DMS79 treated with DMSO at 0.1 percent for 48 hours (cell line): ENCODE measurements at regions not wholly inside any gene's neighbourhood (a gene's known extent, or its start where the extent isn't known, plus 50 kb on each side); places are given as distances from the start of the nearest gene placed in this dataset.
A peak's percentile ranks its signal among the peaks of the same experiment; 100 is the strongest.

ENCODE experiments used
- DNase-seq: peaks from one replicate; lab custom pipeline; 2025; lab: John Stamatoyannopoulos, UW

DNA sequence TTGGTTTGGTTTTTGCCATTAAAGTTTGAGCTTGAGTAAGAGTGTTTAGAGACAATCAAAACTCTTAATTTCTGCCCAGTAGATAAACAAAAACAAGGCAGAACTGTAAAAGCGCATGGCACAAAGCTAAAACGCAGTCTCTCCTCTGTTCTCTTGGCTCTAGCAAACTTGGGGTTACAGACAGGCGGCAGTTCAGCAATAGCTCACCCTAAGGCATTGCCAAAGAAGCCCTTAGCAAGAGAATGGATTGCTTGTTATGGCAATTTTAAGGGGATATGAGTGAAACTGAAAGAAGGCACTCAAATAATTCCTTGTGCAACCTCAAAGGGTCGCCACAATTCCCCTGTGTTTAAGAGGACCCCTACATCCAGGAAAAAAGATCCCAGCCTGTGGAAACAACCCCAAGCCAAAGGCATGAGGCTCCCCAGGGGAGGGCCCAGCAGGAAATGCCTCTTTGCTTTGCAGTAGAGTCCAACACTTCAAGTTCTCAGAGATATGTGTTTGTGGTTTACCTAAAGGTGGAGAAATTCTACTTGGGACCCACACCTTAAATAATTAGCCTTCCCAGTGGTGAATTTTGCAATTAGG lies 317.0 kb upstream of the MPDZ start:
- DNase-seq = no peak

DNA sequence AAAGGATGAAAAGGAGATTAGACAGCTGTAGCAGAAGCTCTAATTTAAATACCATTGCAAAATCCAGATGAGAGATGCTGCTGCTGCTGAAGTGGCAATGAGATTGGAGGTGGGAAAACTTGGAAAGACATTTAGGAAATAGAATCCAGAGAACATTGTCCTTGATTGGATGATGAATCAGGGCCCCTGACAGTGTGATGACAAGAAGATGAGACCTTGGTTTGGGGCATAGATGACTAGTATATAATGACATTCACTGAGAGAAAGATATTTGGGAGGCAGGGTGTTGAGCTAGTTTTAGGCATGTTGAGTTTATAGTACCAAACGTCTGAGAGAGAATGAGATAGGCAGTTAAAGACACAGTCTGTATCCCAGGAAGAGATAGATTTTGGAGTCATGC lies 311.5 kb upstream of the MPDZ start:
- no peak for DNase-seq

DNA sequence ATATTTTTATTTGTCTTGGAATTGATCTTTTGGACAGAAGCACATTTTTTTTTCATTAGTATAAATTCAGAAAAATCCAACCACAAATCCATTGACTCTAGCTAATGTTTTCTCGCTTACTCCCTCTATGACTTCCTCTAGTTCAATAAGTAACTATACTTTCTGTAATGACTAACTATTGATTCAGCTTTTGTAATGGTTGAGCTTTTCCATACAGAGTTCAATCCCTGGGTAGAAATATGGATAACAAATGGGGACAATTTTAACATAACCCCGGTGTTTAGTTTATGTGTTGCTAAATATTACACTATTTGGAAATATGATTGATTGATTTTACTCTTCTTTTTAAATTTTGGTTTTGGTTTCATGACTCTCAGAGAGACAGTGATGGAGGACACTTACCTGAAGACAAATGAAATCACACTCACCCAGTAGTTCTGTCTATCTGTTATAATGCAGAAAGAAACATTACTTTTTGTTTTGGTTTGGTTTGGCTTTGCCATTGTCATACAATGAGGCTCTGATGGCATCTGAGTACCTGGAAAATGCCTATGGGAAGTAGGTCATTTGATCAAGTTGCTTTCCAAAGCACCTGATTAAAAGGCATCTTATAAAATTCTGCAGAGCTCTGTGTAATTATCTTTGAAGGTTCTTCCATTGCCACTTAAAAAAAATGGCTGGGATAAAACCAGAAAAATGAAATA lies 309.7 kb upstream of the MPDZ start:
- DNase-seq = no peak

DNA sequence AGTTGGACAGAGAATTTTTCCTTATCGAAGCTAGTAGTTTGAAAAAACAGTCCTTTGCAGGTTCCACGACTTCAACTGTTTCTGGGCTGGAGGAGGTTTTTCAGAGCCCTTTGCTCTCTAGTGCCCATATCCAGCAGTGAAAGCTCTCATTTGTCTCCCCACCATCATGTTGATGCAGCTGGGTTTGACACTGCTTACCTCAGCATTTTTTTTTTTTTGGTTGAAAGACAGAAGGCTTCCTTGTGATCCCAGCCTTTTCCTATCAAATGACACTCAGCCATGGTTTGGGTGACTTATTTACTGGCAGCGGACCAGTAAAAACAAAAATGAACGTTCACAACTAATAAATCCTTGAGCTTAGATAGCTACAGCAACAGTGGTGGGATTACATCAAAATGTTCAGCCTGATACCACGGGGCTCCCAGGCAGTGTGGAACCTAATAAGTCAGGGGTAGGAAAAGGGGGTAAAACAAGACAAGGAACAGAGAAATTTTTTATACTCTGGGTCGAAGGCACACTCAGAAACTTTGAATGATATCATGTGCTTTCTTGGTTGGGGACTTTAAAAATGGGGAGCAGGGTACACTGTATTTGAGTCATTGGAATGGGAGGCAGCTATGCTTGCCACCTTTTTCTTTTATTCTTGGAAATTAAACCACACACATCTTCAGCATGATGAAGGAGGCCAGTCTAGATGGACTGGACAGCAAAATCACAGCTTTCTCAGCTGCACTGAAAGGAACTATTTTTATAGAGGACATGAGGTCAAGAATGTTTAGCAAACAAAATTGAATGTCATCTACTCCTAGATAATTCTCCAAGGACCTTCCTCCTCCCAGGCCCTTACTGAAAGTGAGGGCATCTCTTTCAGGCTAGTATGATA lies 308.9 kb upstream of the MPDZ start:
- no peak for DNase-seq

DNA sequence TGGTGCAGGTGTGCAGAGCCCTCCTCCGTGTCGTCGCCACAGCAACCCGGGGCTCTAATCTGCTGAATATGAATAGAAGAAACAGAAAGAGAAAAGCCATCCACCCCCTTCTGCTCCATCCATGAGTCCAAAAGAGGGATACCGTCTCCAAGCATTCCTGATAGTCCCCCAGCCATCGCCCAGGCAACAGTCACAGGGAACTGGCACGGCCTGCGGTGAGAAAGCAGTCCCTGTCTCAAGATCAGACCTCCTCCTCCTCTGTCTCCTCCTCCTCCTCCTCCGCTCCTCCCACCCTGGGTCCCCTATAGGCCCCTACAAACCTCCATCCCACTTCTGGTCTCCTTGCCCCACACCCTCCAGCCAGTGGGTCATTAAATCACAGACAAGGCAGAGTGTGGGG lies 308.1 kb upstream of the MPDZ start:
- no peak for DNase-seq

DNA sequence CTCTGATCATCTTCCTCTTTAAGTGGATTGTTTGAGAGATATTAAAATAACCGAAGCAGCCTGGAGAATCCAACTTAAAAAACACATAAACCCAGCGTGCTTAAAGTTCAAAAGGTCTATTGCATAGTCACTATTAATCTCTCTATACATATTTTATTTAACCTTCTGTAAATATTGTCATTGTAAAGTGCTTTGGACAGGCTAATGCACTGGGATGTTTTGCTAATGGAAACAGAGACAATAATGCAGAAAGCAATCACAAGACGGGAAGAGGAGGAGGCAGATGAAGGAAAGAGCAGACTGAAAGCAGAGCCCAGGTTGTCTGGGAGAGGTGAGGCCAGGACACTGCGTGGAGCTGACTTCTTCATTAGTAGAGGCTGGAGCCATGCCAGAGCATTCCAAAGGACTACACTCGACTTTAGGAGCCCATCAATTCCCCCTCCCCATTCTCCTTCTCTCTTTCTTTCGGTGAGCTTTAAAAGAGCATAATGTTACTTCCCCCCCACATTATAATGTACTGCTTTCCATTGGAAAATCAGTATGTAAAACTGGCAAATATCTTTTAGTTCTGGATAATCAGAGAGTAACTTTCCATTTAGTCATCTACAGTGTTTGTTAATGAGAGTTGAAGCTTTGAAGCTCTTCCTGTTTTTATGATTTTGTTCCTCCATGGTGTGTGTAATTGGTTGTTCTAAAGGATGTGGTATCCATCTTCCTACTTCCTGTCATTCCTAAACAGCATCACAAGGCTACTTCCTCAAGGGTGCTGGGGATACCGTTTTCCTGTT lies 307.3 kb upstream of the MPDZ start:
- DNase-seq = no peak

DNA sequence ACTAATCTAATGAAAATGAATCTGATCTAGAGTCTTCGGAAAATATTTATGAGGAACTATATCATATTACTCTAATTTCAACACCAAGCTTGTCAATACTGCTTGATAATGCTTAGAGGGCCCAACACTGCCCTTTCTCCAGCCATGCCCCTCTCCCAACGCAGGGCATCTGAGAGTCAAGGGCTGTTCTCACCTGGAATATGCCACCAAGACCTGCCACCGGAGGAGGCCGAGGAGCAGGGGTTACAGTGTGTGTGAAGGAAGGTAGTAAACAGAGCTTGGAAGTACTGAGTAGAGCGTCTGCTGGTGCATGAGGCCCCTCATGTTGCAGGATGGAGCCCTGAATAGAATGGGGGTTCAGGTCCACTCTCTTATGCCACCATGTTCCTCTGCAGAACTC lies 301.3 kb upstream of the MPDZ start:
- no peak for DNase-seq

DNA sequence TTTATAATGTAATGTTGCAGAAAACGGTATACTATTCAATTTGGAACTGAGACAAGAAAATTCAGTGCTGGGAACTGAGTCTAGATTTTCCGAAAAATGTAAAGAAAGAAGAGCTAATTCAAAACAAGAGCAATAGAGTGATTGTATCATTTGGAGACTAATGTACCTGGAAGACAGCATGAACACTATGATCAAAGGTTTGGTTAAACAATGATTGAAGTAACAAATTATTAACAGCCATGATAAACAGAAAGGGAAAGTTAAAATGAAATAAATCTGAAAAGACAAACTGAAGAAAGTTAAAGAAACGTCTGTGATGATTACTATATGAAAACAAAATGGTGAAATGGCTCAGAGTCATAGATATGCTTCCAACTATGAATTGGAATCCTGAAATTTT lies 300.6 kb upstream of the MPDZ start:
- DNase-seq = no peak

DNA sequence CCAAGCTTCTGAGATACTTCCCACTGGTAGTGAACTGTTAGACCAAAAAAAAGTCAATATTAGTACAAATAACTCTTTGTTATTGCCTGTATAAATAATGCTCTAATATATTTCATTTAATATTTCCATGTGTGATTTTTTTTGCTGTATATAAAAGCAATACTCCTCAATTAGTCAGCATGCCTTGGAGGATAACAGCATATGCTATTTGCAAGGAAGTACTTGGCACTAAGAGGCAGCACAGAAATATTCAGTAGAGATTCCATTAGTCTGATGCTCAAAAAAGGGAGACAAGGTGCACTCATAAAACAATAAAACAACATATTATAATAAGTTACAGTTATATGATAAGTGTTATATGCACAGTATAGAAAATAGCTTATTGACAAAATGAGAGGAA lies 296.6 kb upstream of the MPDZ start:
- no peak for DNase-seq

DNA sequence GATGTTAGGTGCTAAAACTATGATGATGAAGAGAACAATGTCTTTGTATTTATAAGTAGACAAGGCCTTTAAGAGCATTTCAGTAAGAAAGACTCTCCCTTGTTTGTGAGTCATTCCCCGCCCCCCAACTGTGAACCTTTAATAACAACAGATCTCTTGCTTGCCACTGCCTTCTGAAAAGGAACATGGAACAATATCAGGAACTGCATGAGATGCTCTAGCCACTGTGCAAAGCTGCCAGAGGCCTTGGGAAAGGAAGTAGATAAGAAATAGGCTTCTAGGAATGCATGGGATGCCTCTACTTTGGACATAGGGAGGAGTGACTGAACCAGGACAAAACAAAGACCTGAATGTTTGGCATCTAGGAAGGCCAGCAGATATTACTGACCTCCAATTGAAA lies 296.1 kb upstream of the MPDZ start:
- DNase-seq = no peak

DNA sequence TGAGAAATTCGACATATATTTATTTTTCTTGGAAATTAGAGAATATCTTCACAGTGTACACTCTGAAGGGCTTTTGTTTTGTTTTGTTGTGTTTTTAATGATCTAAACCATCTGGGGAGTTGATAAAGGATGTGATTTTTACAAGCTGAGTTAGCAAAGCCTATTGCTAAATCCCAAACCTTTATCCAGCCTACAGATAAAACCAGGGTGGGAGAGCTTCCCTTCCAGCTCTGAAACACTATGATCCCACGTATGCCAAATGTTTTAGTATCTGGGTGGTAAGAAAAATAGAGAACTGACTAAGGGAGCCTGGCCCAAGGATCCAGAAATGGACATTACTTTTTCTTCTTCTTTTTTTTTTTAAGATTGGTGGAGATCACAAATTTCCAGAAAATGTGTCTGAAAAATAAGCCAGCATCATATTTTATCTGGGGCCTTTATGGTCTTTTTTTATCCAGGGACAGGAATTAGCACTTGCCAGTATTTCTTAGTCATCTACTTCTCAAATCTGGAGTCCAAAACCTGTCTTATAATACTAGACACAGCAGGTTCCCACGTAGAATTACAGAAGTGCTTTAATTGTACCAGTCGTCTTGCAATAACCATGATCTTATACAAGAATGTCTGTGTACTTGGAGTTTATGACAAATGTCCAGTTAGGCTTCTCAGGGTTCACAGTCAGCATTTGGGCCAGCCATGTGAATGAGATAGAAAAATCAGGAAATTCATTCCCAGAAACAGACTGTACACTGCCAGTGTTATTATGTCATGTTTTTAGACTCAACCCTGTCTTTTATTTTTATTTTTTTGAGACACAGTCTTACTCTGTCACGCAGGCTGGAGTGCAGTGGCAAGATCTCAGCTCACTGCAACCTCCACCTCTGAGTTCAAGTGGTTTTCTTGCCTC lies 290.8 kb upstream of the MPDZ start:
- peak; percentile 55 for DNase-seq

DNA sequence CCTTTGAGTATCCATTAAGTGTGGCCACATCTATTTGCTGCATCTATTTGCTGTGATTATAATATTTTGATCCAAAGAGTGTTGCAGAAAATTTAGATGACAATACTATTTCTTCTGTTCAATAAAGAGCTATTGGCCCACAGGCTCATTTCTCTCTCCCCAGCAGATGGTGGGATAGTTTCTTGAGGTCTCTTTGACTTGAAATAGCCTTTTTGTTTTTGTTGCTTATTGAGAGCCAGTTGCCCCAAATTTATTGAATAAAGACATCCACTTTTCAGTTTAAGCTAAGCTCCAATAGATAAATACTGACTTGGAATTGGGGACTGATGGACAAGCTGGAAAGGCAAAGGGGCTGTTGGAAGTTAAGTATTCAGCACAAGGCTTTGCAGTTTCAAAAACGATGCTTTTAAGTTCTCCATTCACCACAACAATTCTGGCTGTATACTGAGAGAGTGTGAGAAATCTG lies 290.1 kb upstream of the MPDZ start:
- DNase-seq = peak; percentile 75

DNA sequence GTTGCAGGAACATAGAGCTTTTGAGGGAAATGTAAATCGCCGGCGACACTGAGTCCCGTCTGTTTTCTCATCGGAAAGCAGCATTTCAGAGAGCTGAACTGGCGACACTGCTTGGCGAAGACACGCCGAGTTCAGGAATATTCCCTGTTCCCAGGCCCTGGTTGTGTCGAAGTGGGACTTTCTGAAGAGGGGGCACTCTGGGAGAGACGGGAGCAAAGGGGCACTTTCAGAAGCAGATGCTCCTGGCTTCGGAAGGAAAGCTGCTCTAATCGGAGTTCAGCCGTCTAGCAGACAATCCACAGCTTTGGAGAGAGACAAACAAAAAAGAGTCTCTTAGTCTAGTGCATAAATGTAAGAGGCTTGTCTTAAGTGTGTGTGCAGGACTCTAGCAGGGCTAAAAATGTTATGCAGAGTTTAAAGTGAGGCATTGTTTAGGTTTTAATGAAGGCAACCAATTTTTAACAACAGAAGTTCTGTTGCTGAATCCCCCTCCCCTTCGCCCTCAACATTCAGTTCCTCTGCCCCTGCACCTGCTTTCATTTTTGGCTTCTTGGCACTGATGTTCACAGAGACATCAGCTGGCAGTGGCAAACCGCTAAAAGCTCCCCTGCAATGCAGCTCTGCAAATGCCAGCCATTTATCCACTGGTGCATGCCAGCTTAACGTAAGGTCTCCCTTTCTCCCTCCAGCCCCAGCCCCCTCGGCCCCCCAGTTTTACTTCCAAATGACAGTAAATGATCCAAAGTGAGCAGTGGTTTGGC lies 289.5 kb upstream of the MPDZ start:
- DNase-seq = peak; percentile 90

DNA sequence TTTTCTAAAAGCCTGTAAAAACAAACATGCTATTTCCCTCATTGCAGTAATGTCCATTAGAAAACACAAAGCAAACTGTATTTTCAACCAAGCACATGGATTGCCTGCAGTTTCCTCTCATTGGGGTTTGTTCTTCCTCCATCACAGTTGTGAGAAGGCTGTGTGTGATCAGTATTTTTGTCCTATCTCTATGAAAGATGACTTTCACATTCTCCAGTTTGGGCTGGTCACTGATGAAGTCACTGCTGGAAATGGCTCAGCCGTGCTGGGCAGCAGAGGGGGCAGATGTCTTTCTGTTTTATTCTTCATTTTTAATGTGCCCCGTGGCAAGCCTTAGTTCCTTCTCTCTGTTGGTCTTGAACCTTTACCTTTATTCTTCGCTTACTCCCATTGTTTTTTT lies 288.9 kb upstream of the MPDZ start:
- peak; percentile 78 for DNase-seq

DNA sequence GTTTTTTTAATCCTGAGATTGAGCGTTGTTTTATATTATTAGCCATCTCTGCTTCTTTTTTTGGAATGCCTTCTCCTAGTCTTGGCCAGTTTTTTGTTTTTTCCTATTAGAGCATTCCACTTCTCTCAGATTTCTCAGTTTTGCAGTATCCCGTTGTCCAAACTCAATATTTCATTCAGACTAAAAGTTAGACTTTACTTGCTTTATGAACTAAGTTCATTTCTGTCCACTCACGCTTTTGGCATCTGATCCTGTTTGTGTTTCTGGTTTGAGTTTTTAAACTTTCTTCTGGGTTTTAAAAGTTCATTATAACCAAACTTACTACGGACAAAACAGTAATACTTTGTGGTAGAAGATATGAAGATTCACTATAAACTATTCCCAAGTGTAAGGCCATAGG lies 288.3 kb upstream of the MPDZ start:
- no peak for DNase-seq

DNA sequence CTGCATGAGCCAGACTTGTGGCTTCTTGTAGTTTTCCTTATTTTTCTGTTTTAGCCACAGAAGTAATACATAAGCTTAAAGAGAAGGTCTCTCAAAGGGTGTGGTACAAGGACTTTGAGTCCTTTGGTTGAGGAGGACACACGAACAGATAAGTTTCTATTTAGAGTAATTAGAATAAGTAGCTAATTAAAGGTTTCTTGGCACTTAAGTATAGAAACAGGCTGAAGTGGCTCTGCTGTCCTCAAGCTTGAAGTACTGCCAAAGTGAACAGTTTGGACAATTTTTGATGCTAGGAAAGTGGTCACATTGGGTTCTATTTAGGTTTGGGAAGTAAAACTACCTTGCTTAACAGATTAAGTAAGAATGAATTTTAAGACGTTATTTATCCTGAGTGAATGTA lies 278.3 kb upstream of the MPDZ start:
- DNase-seq = peak; percentile 45

DNA sequence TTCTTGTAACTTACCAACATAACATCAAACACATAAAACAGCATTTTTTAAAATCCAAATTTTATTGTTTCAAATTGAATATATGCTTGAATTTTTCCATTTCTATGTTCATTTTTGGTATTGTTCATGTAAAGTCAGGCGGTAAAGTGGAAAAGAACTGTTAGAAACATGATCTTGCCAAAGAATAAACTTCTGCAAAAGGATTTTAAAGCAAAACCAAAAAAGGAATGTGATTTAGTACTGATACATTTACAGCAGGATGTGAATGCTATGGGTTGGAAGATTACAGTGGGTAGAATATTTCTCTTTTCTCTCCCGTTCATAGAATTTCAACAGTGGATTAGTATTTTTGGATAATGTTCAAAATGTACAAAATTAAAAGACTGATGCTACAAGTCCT lies 277.2 kb upstream of the MPDZ start:
- DNase-seq = no peak

DNA sequence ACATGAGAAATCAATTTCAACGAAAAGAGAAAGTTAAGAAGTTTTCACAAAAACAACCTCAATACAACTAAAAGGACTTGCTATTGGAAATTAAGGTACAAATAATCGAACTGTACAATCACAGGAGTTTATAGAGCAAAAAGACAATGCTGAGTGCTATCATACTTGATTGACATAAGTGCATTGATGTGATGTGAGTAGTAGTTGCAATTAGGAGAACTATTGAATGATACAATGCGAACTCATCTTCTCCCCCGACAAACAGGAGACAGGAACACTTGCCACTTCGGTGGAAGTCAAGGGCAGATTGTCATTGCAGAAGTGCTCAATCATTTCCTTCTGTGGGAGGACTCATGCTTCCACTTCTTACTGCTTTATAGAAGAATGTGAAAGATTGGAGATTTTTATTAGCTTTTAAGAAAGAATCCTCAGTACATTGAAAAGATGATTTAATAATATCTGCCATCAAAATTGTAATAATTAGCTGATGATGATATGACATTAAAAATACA lies 276.6 kb upstream of the MPDZ start:
- no peak for DNase-seq

DNA sequence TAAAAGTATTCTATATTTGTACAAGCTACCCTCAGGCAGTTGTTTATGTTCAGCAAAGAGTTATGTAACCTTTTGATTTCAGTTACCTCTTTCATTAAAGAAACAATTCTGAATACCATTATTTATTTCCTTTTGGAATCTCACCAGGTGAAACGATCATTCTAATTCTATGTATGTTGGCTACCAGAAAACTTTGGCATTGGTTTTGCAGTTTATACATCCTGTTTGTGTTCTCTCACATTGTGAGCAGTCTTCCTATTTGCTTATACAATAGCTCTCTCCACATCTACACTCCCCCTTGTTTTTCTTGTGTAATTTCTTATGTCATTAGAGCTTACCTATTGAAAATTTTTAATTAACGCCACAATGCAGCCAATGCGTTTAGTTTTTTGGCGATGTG lies 276.0 kb upstream of the MPDZ start:
- no peak for DNase-seq

DNA sequence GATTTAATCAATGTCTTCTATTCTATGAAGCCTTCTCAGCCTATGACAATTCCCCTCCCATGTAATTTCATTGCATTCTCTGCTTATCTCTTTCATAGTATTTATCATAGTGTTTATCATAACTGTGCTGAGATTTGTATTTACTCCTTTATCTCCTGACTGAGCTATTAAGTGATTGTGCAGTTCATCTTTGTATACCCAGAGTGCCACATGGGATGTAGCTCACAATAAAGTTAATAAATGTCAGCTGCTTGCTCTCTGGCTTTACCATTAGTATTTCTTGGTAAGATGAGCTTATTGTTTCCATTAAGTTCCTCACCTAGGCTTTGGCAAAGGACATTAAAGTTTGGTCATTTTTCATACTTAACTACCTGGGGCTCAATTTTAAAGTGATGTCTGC lies 275.1 kb upstream of the MPDZ start:
- no peak for DNase-seq
